ENCODE measurements at regions not wholly inside any gene's neighbourhood (a gene's known extent, or its start where the extent isn't known, plus 50 kb on each side); places are given as distances from the start of the nearest gene placed in this dataset.

GRCh38 chr9:99326917-99327189 is 104.8 kb downstream of the SEC61B start:
- POLR2A ChIA-PET = no interaction called here
- no peaks in the 10 kb centered on the region for H3K9me3 ChIP-seq (ENCODE audit: control insufficient read depth, insufficient read depth, low read length)
- peaks cover 2% of the 10 kb centered on the region for H3K27me3 ChIP-seq (ENCODE audit: control insufficient read depth, insufficient read depth, low read length)
- H3K4me3 ChIP-seq (ENCODE audit: low read depth, low read length) = no peak overlapping the region
- CTCF ChIA-PET = no interaction called here
- no peak overlapping the region for H3K27ac ChIP-seq (ENCODE audit: low read depth, low read length)
- TF ChIP-seq, protein P1, sequence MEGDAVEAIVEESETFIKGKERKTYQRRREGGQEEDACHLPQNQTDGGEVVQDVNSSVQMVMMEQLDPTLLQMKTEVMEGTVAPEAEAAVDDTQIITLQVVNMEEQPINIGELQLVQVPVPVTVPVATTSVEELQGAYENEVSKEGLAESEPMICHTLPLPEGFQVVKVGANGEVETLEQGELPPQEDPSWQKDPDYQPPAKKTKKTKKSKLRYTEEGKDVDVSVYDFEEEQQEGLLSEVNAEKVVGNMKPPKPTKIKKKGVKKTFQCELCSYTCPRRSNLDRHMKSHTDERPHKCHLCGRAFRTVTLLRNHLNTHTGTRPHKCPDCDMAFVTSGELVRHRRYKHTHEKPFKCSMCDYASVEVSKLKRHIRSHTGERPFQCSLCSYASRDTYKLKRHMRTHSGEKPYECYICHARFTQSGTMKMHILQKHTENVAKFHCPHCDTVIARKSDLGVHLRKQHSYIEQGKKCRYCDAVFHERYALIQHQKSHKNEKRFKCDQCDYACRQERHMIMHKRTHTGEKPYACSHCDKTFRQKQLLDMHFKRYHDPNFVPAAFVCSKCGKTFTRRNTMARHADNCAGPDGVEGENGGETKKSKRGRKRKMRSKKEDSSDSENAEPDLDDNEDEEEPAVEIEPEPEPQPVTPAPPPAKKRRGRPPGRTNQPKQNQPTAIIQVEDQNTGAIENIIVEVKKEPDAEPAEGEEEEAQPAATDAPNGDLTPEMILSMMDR (IDR thresholded peaks at IDR 0.05; ENCODE audit: low read depth, low read length) = no peak
- DNase-seq (ENCODE audit: low read depth, low spot score) = no peak

DNA sequence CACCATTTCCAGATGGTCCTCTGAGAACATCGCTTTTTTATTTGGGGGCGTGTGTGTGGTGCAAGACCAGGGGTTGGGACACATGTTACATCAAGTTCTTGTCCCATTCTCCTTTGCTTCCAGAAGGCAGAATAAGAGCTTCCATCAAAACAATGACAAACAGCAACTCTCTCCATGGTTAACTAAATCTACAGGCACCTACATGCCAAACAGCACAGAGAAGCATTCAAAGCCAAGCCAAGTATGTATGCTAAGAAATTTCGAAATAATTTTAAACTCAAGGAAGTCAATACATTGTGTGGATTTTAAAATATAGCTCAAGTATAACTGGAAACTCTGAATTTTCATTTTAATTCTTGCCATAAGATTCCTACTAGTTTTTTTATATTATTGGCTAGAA is 105.6 kb downstream of the SEC61B start:
- ChIA-PET CTCF (no interaction called here), POLR2A (no interaction called here)
- TF ChIP-seq, protein P1 (IDR thresholded peaks at IDR 0.05; ENCODE audit: low read depth, low read length) = no peak
- H3K27me3 ChIP-seq (ENCODE audit: control insufficient read depth, insufficient read depth, low read length) = peaks cover 3% of the 10 kb centered on the region
- DNase-seq (ENCODE audit: low read depth, low spot score) = no peak
- no peak overlapping the region for H3K27ac ChIP-seq (ENCODE audit: low read depth, low read length)
- H3K4me3 ChIP-seq (ENCODE audit: low read depth, low read length) = no peak overlapping the region
- no peaks in the 10 kb centered on the region for H3K9me3 ChIP-seq (ENCODE audit: control insufficient read depth, insufficient read depth, low read length)

DNA sequence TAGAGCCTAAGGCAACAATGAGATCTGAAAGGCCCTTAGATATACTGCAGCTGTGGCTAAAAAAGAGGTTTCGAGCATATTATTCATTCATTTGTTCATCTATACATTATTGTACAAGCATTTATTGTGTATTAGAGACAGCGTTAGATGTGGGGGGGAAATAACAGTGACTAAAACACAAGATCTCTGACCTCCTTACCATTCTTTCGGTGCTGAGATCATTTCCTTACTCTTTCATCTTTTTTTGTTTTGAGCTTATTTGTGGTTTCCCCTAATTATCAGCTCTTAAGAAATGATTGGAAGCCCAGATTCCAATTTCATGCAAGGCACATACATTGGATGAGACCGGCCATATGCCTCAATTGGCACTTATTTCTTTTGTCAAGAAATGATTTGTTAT is 113.2 kb downstream of the SEC61B start:
- H3K4me3 ChIP-seq (ENCODE audit: low read depth, low read length) = no peak overlapping the region
- POLR2A ChIA-PET = no interaction called here
- no peak for DNase-seq (ENCODE audit: low read depth, low spot score)
- H3K27me3 ChIP-seq (ENCODE audit: control insufficient read depth, insufficient read depth, low read length) = peaks cover 2% of the 10 kb centered on the region
- TF ChIP-seq, protein P1 (IDR thresholded peaks at IDR 0.05; ENCODE audit: low read depth, low read length) = no peak
- CTCF ChIA-PET = no interaction called here
- H3K9me3 ChIP-seq (ENCODE audit: control insufficient read depth, insufficient read depth, low read length) = no peaks in the 10 kb centered on the region
- no peak overlapping the region for H3K27ac ChIP-seq (ENCODE audit: low read depth, low read length)

- Histone ChIP-seq H3K4me3 (ENCODE audit: low read depth, low read length) (no peak overlapping the region), H3K27ac (ENCODE audit: low read depth, low read length) (no peak overlapping the region), H3K9me3 (ENCODE audit: control insufficient read depth, insufficient read depth, low read length) (no peaks in the 10 kb centered on the region), H3K27me3 (ENCODE audit: control insufficient read depth, insufficient read depth, low read length) (peaks cover 2% of the 10 kb centered on the region)
- TF ChIP-seq, protein P1 (IDR thresholded peaks at IDR 0.05; ENCODE audit: low read depth, low read length) = no peak
- POLR2A ChIA-PET = no interaction called here
- CTCF ChIA-PET = no interaction called here
- no peak for DNase-seq (ENCODE audit: low read depth, low spot score)
Measured at GRCh38 chr9:99336005-99336404, 113.9 kb downstream of the SEC61B start.

GRCh38 chr9:99336531-99336930 is 114.4 kb downstream of the SEC61B start:
- Histone ChIP-seq H3K4me3 (ENCODE audit: low read depth, low read length) (no peak overlapping the region), H3K27me3 (ENCODE audit: control insufficient read depth, insufficient read depth, low read length) (peaks cover 2% of the 10 kb centered on the region), H3K27ac (ENCODE audit: low read depth, low read length) (no peak overlapping the region), H3K9me3 (ENCODE audit: control insufficient read depth, insufficient read depth, low read length) (no peaks in the 10 kb centered on the region)
- TF ChIP-seq, protein P1 (IDR thresholded peaks at IDR 0.05; ENCODE audit: low read depth, low read length) = no peak
- DNase-seq (ENCODE audit: low read depth, low spot score) = no peak
- ChIA-PET POLR2A (no interaction called here), CTCF (no interaction called here)

All from AG04450 (cell line).